ENCODE measurements at regions not wholly inside any gene's neighbourhood (a gene's known extent, or its start where the extent isn't known, plus 50 kb on each side); places are given as distances from the start of the nearest gene placed in this dataset.

DNA sequence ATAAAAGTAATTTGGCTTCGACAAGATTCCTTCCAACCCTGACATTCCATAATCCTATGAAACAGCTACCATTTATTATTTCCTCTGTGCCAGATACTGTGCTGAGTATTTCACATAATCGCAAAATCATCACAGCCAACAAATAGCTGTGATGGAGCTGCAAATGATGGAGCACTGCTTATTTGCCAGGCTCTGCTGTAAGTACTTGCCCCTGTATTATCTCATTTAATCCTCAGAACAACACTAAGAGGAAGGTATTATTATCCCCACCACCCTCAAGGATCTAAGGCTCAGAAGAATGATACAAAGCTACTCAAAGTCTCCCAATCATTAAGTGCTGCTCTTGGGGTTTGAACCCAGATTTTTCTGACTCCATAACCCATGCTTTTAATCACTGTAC is 145.5 kb downstream of the CCDC34 start:
- TF ChIP-seq, protein P1, sequence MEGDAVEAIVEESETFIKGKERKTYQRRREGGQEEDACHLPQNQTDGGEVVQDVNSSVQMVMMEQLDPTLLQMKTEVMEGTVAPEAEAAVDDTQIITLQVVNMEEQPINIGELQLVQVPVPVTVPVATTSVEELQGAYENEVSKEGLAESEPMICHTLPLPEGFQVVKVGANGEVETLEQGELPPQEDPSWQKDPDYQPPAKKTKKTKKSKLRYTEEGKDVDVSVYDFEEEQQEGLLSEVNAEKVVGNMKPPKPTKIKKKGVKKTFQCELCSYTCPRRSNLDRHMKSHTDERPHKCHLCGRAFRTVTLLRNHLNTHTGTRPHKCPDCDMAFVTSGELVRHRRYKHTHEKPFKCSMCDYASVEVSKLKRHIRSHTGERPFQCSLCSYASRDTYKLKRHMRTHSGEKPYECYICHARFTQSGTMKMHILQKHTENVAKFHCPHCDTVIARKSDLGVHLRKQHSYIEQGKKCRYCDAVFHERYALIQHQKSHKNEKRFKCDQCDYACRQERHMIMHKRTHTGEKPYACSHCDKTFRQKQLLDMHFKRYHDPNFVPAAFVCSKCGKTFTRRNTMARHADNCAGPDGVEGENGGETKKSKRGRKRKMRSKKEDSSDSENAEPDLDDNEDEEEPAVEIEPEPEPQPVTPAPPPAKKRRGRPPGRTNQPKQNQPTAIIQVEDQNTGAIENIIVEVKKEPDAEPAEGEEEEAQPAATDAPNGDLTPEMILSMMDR (IDR thresholded peaks at IDR 0.05), result no peak
- TF ChIP-seq EZH2 (IDR thresholded peaks at IDR 0.05; ENCODE audit: borderline replicate concordance, insufficient read depth, low read depth, low read length, poor library complexity, severe bottlenecking), result no peak

Measured in B cell (primary cell).